ENCODE measurements at regions not wholly inside any gene's neighbourhood (a gene's known extent, or its start where the extent isn't known, plus 50 kb on each side); places are given as distances from the start of the nearest gene placed in this dataset.

DNA sequence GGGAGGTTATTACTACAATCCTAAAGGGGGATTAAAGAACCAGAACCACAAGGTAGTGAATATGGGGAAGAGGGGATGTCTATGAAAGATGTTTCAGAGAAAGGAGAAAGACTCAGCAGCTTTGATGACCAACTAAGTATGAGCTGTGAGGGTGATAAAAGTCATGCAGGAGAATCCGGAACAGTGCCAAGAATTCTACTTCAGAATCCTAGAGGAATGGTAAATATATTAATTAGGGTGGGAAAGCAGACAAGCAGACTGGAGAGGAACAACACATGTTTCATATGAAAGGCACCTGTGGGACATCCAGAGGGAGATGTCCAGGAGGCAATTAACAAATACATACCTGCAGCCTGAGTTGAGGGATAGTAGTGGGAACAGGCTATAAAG lies 642.2 kb upstream of the DIPK2B start:
- TF ChIP-seq, protein P1, sequence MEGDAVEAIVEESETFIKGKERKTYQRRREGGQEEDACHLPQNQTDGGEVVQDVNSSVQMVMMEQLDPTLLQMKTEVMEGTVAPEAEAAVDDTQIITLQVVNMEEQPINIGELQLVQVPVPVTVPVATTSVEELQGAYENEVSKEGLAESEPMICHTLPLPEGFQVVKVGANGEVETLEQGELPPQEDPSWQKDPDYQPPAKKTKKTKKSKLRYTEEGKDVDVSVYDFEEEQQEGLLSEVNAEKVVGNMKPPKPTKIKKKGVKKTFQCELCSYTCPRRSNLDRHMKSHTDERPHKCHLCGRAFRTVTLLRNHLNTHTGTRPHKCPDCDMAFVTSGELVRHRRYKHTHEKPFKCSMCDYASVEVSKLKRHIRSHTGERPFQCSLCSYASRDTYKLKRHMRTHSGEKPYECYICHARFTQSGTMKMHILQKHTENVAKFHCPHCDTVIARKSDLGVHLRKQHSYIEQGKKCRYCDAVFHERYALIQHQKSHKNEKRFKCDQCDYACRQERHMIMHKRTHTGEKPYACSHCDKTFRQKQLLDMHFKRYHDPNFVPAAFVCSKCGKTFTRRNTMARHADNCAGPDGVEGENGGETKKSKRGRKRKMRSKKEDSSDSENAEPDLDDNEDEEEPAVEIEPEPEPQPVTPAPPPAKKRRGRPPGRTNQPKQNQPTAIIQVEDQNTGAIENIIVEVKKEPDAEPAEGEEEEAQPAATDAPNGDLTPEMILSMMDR (IDR thresholded peaks at IDR 0.05; ENCODE audit: extremely low read depth, insufficient read depth, missing control alignments), result no peak
- in situ Hi-C loops (cut with MboI; ENCODE audit: low pct_unique_long_range_greater_than_20kb, low sequenced_read_pairs, unreplicated experiment), result loop anchor here (25.0 kb wide), 2 partner anchors 306 to 569 kb away; no protein-coding TSS in a partner anchor
- no peak for DNase-seq (ENCODE audit: low spot score)

DNA sequence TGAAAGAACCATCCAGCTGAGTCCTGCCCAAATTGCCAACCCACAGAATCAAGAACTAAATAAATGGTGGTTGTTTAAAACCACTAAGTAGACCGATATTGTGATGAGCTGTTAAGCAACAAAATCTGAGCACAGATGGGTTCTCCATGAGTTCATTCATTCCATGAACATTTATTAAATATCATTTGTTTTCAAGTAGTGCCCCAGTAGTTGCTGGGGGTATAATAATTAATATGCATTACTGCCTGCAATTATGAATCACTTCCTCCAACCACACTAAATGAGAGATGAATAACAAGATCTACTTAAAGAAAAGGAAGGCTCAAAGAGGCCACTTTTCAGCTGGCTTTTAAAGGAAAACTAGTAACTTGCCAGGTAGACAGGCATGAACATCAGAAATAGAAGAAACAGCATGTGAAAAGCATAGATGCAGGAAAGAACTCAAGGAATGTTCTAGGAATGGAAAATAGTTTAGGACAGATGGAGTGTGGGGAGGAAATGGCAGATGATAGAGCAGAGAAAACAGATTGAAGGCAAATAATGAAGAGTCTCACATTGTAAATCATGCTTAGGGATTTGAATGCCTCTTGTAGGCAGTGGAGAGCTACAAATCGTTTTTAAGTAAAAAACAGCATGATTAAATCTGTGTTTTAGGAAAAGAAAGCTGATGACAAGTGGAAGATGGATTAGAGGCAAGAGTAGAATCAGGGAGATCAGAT lies 641.7 kb upstream of the DIPK2B start:
- in situ Hi-C loops (cut with MboI; ENCODE audit: low pct_unique_long_range_greater_than_20kb, low sequenced_read_pairs, unreplicated experiment), result loop anchor here (25.0 kb wide), 2 partner anchors 305 to 570 kb away; no protein-coding TSS in a partner anchor
- TF ChIP-seq, protein P1 (IDR thresholded peaks at IDR 0.05; ENCODE audit: extremely low read depth, insufficient read depth, missing control alignments), result no peak
- no peak for DNase-seq (ENCODE audit: low spot score)

DNA sequence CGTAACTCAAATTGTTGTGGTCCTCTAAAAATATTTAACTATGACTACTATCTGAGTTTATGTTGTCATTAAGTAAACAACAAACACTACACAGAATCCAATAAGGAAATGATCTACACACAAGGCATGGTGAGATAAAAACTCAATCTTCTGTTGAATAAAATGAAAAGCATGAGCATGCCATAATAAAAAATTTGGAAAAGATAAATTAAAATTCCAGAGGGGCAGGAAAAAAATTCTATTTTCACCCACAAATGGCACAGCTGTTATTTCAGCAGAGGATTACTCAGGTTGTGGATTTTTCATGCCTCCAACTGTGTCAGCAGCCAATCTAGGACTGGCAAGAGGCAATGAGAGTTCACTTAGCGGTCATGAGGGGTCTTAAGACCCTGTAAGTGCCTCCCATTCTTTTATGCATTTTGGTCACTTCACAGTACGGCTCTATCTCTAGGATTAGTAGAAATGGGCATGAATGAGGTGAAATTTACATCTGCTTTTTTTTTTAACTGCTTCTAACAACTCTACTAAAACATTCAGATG lies 639.8 kb upstream of the DIPK2B start:
- DNase-seq (ENCODE audit: low spot score), result no peak
- in situ Hi-C loops (cut with MboI; ENCODE audit: low pct_unique_long_range_greater_than_20kb, low sequenced_read_pairs, unreplicated experiment), result loop anchor here (25.0 kb wide), 2 partner anchors 303 to 572 kb away; no protein-coding TSS in a partner anchor
- TF ChIP-seq, protein P1 (IDR thresholded peaks at IDR 0.05; ENCODE audit: extremely low read depth, insufficient read depth, missing control alignments), result no peak

DNA sequence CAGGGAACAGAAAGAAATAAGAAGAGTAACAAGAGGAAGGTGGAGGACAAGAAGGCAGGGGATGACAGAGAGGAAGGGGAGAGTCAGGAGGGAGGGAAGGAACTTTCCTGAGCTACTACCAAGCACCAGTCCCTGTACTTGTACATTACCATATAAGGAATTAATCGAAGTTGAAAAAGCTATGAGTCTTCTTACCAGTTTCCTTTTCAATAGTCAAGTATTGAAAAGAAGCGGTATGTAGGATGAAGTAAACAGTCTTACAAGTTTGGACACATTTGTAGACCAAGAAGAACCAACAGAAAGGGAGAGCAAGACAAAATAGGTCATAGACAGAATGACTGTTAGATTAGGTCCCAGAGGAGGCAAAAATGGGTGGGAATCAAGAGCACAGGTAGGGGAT lies 629.7 kb upstream of the DIPK2B start:
- TF ChIP-seq, protein P1 (IDR thresholded peaks at IDR 0.05; ENCODE audit: extremely low read depth, insufficient read depth, missing control alignments), result no peak
- DNase-seq (ENCODE audit: low spot score), result no peak
- in situ Hi-C loops (cut with MboI; ENCODE audit: low pct_unique_long_range_greater_than_20kb, low sequenced_read_pairs, unreplicated experiment), result loop anchor here (25.0 kb wide), 2 partner anchors 293 to 582 kb away; no protein-coding TSS in a partner anchor

DNA sequence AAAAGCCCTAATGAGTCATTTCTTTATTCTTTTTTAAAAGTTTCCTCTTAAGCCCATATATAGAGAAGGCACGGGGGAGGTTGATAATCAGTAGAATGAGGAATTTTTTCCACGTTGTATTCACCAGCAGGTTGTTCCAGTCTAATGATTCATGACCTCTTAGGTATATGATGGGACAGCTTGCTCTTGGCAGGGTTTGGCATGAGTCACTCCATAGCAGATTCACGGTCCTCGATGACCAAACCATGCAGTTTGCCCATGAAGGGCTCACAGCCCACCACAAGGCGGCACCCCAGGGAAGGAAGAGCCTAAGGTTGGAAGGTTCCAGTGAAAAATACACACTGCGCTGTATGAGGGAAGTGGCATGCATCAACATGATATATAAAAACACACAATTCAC lies 623.8 kb upstream of the DIPK2B start:
- DNase-seq (ENCODE audit: low spot score), result no peak
- in situ Hi-C loops (cut with MboI; ENCODE audit: low pct_unique_long_range_greater_than_20kb, low sequenced_read_pairs, unreplicated experiment), result no loop called here
- TF ChIP-seq, protein P1 (IDR thresholded peaks at IDR 0.05; ENCODE audit: extremely low read depth, insufficient read depth, missing control alignments), result no peak

DNA sequence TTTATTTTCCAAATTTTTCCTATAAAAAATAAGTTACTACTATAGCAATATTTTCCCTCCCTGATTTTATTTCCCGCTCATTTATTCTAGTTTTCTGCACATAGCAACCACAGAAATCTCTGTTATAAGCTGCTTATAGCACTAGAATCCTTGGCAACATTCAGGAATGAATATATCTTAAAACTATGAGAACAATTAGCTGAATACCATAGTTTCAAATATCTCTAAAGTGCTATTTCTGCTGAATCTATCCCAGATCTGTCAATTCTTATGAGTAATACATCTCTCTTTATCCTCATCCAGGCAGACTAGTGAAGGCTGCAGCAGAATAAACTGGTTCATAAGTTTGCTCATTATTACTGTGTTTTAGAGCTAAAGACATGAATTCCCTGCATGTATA lies 622.9 kb upstream of the DIPK2B start:
- in situ Hi-C loops (cut with MboI; ENCODE audit: low pct_unique_long_range_greater_than_20kb, low sequenced_read_pairs, unreplicated experiment), result no loop called here
- DNase-seq (ENCODE audit: low spot score), result no peak

More for the DNA sequence above, 622.9 kb upstream of the DIPK2B start:
- TF ChIP-seq, protein P1 (IDR thresholded peaks at IDR 0.05; ENCODE audit: extremely low read depth, insufficient read depth, missing control alignments), result no peak
